Gastrocnemius medialis (tissue), 4 donors: ENCODE measurements at regions not wholly inside any gene's neighbourhood (a gene's known extent, or its start where the extent isn't known, plus 50 kb on each side); places are given as distances from the start of the nearest gene placed in this dataset.

Experiments
- ATAC-seq, 2 donors: fragments of 150-250 bp; one replicate each; pipeline ENCODE4 v1.9.1; 2016
- DNase-seq, 2 donors: peaks; one replicate each; pipeline ENCODE4 v3.0.0-alpha.2; 2019
- H3K27ac ChIP-seq, 4 donors: fragments of 200-600 bp; sonication (generic); 1 replicate in 1 of 4; 2 replicates in 3 of 4; pipeline ENCODE4 v1.5.1; 2016 to 2018; ENCODE audit warnings: mild to moderate bottlenecking in 2 of 4, moderate library complexity in 1 of 4
- H3K27me3 ChIP-seq, 3 donors: fragments of 200-600 bp; sonication (generic) in 2 of 3; 1 replicate in 1 of 3; 2 replicates in 2 of 3; pipeline versions ENCODE4 v1.5.1 to v1.6.0; 2016 to 2019; ENCODE audit warnings: mild to moderate bottlenecking in 1 of 3, moderate library complexity in 1 of 3
- H3K36me3 ChIP-seq, 2 donors: fragments of 200-600 bp; sonication (generic) in 1 of 2; one replicate each; pipeline ENCODE4 v1.5.1; 2017 to 2018
- H3K4me1 ChIP-seq, 2 donors: fragments of 200-600 bp; sonication (generic) in 1 of 2; one replicate each; pipeline ENCODE4 v1.5.1; 2016 to 2017; ENCODE audit warnings: mild to moderate bottlenecking in 2 of 2
- H3K4me3 ChIP-seq, 4 donors: fragments of 200-600 bp; sonication (generic) in 3 of 4; 1 replicate in 1 of 4; 2 replicates in 3 of 4; pipeline ENCODE4 v1.5.1; 2016 to 2019; ENCODE audit warnings: mild to moderate bottlenecking in 2 of 4
- H3K9me3 ChIP-seq, 3 donors: fragments of 200-600 bp; sonication (generic) in 2 of 3; 1 replicate in 1 of 3; 2 replicates in 2 of 3; pipeline ENCODE4 v1.5.1; 2016 to 2019
- CTCF ChIP-seq, 5 experiments: fragments of 450-650 bp in 3 of 5; fragments of 200-600 bp in 2 of 5; sonication (generic) in 2 of 5; IDR thresholded peaks in 4 of 5; conservative IDR thresholded peaks in 1 of 5; 1 replicate in 4 of 5; 2 replicates in 1 of 5; pipeline ENCODE4 v1.5.1; 2016 to 2019; ENCODE audit warnings: antibody characterized with exemption in 5 of 5, mild to moderate bottlenecking in 3 of 5, moderate library complexity in 3 of 5
- POLR2A ChIP-seq, 2 donors: fragments of 450-650 bp; IDR thresholded peaks; one replicate each; pipeline ENCODE4 v1.6.1; 2017; ENCODE audit warnings: antibody characterized with exemption in 2 of 2, mild to moderate bottlenecking in 2 of 2, moderate library complexity in 2 of 2
- in situ Hi-C, 4 donors: fragments of 200-750 bp; cut with MboI; loops; one replicate each; pipeline versions ENCODE4 v1.15.0 to v1.8.0; 2017; ENCODE audit warnings: low sequenced_read_pairs in 4 of 4
- intact Hi-C: fragments of 100-400 bp; cut with DNase I; formaldehyde crosslinking; loops from one replicate; pipeline ENCODE4 v1.15.1; 2023; ENCODE audit warnings: low total_unique reads

DNA sequence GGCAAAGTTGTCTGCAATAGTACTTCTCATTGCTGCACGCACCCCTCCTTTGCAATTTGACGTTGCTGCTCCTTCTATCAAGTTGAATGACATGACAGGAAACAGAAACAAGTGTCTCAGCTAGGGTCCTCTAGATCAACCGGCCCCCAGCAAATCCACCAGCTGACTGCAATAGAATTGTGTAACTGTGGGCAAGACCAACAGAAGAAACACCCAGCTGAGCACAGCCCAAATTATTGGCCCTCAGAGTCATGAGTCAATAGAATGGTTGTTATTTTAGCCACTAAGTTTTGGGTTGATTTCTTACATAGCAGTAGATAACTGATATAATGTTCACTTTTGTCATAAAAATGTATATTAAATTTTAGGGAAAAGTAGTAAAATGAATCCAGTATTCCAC is 202.7 kb downstream of the MAFB start:
- peaks cover 0 to 6% of the 10 kb centered on the region in 2 donors for H3K4me1 ChIP-seq
- no peaks in the 10 kb centered on the region for H3K36me3 ChIP-seq
- intact Hi-C loops: no loop called here
- TF ChIP-seq POLR2A (IDR thresholded peaks at IDR 0.05) (no peak), CTCF (IDR thresholded peaks at IDR 0.05 in 4 of 5, conservative IDR thresholded peaks at IDR 0.05 in 1 of 5) (no peak)
- DNase-seq (no peak), ATAC-seq (no peak)
- no peak overlapping the region for H3K27ac ChIP-seq
- no peaks in the 10 kb centered on the region for H3K27me3 ChIP-seq
- no peaks in the 10 kb centered on the region for H3K9me3 ChIP-seq
- no peak overlapping the region for H3K4me3 ChIP-seq
- in situ Hi-C loops: loop anchor here in 1 of 4 donors (25.0 kb wide), 1 partner anchor 99 kb away; no protein-coding TSS in a partner anchor

DNA sequence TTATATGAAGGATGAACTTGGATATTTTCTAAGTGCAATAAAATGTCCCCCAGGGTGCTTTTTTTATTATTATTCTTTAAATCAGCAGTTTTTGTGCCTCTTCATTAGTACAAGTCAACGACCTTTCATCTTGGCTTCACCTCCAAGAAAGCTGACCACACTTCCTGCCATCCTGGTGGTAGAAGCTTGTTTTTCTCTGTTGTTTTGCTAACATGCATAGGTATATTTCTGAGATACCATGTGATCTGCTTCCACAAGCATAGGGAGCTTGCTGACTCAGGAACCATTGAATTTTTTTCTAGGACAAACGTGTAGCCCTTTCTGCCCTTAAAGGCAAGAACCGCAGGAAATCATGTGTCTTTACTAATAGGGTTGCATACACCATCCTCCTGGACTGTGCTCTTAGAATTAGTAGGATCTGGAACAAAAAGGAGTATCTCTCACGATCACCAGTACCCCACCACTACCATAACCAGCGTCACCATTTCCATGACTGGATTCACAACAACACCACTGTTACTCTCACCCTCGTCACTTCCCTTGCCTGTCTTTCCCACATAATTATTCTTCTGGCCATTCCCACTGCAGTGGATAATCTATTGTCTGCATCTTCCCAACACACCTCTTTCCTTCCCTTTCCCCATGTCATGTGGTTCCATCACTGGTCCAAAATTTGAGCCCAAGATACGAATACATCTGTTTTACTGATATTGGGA is 207.1 kb downstream of the MAFB start:
- Histone ChIP-seq H3K27ac (no peak overlapping the region), H3K4me3 (no peak overlapping the region), H3K9me3 (no peaks in the 10 kb centered on the region), H3K27me3 (no peaks in the 10 kb centered on the region), H3K4me1 (peaks cover 0 to 19% of the 10 kb centered on the region in 2 donors), H3K36me3 (no peaks in the 10 kb centered on the region)
- no peak for ATAC-seq
- no peak for DNase-seq
- in situ Hi-C loops: loop anchor here in 1 of 4 donors (25.0 kb wide), 1 partner anchor 95 kb away; no protein-coding TSS in a partner anchor
- intact Hi-C loops: no loop called here
- TF ChIP-seq POLR2A (IDR thresholded peaks at IDR 0.05) (no peak), CTCF (IDR thresholded peaks at IDR 0.05 in 4 of 5, conservative IDR thresholded peaks at IDR 0.05 in 1 of 5) (no peak)

DNA sequence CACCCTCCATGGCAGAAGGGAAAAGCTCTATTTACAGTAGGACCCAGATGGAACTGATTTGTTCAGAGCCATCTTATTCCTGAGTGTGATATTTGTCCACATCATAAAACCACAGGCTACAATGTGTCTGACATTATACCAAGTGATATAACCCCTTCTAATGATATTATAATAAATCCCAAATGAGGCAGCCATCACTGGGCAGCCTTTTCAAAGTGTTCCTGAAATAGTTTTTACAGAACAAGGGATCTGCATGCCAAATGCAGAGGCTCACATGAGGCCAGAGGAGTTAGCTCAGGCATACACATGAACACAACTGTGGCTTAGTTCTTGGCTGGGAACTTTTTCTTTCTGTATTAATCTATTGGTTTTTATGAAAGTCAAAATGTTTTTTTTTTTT is 207.7 kb downstream of the MAFB start:
- in situ Hi-C loops (loop anchor here in 1 of 4 donors (25.0 kb wide), 1 partner anchor 94 kb away; no protein-coding TSS in a partner anchor), intact Hi-C loops (no loop called here)
- Histone ChIP-seq H3K4me3 (no peak overlapping the region), H3K27me3 (no peaks in the 10 kb centered on the region), H3K36me3 (no peaks in the 10 kb centered on the region), H3K27ac (no peak overlapping the region), H3K9me3 (no peaks in the 10 kb centered on the region), H3K4me1 (peaks cover 0 to 19% of the 10 kb centered on the region in 2 donors)
- DNase-seq: no peak
- TF ChIP-seq CTCF (IDR thresholded peaks at IDR 0.05 in 4 of 5, conservative IDR thresholded peaks at IDR 0.05 in 1 of 5) (no peak), POLR2A (IDR thresholded peaks at IDR 0.05) (no peak)
- no peak for ATAC-seq

- H3K9me3 ChIP-seq: no peaks in the 10 kb centered on the region
- TF ChIP-seq POLR2A (IDR thresholded peaks at IDR 0.05) (no peak), CTCF (IDR thresholded peaks at IDR 0.05 in 4 of 5, conservative IDR thresholded peaks at IDR 0.05 in 1 of 5) (no peak)
- H3K4me3 ChIP-seq: no peak overlapping the region
- no peak overlapping the region for H3K27ac ChIP-seq
- intact Hi-C loops: no loop called here
- DNase-seq (no peak), ATAC-seq (peak; percentile 71 to 95)
- in situ Hi-C loops: loop anchor here in 1 of 4 donors (25.0 kb wide), 1 partner anchor 91 kb away; no protein-coding TSS in a partner anchor
- no peaks in the 10 kb centered on the region for H3K36me3 ChIP-seq
- H3K4me1 ChIP-seq: peaks cover 0 to 19% of the 10 kb centered on the region in 2 donors
- H3K27me3 ChIP-seq: no peaks in the 10 kb centered on the region
Measured at GRCh38 chr20:40477805-40478204, 211.2 kb downstream of the MAFB start.
